Heart right ventricle (tissue), 16 donors: ENCODE measurements at regions not wholly inside any gene's neighbourhood (a gene's known extent, or its start where the extent isn't known, plus 50 kb on each side); places are given as distances from the start of the nearest gene placed in this dataset.

Experiments
- ATAC-seq, 8 donors: fragments of 200-7000 bp; cut with Tn5 transposase; one replicate each; pipeline ENCODE4 v1.9.1; 2020; ENCODE audit warnings: mild to moderate bottlenecking in 8 of 8, moderate library complexity in 8 of 8, moderate number of reproducible peaks in 1 of 8
- DNase-seq, 2 donors: peaks; one replicate each; pipeline ENCODE4 v3.0.0-alpha.2; 2020
- H3K27ac ChIP-seq, 10 donors: fragments of 200-600 bp; sonication (generic) in 2 of 10; one replicate each; pipeline versions ENCODE4 v1.5.0 to v1.8.0; 2020 to 2022; ENCODE audit warnings: mild to moderate bottlenecking in 3 of 10
- H3K27me3 ChIP-seq, 7 donors: fragments of 200-600 bp; one replicate each; pipeline ENCODE4 v1.8.0; 2021 to 2022; ENCODE audit warnings: mild to moderate bottlenecking in 2 of 7
- H3K36me3 ChIP-seq, 9 donors: fragments of 200-600 bp; sonication (generic) in 1 of 9; one replicate each; pipeline versions ENCODE4 v1.5.0 to v1.8.0; 2020 to 2022; ENCODE audit warnings: mild to moderate bottlenecking in 2 of 9
- H3K4me1 ChIP-seq, 9 donors: fragments of 200-600 bp; sonication (generic) in 1 of 9; one replicate each; pipeline versions ENCODE4 v1.5.0 to v1.8.0; 2020 to 2022; ENCODE audit warnings: mild to moderate bottlenecking in 4 of 9
- H3K4me3 ChIP-seq, 10 donors: fragments of 200-600 bp; sonication (generic) in 2 of 10; one replicate each; pipeline versions ENCODE4 v1.5.0 to v1.8.0; 2020 to 2022; ENCODE audit warnings: mild to moderate bottlenecking in 7 of 10, moderate library complexity in 2 of 10
- H3K9me3 ChIP-seq, 11 donors: fragments of 200-600 bp in 10 of 11; sonication (generic) in 2 of 11; one replicate each; pipeline versions ENCODE4 v1.5.0 to v1.8.0; 2013 to 2022; ENCODE audit warnings: mild to moderate bottlenecking in 2 of 11, control low read depth in 1 of 11, moderate library complexity in 1 of 11
- WGBS, 2 donors: extraction: QIAGEN DNeasy Blood & Tissue Kit; methylation state at CpG; one replicate each; pipeline ENCODE4 v1.1.7; 2013; ENCODE audit warnings: inconsistent platforms in 1 of 2; 5-methylcytosine and 5-hydroxymethylcytosine counted together
- intact Hi-C, 10 donors: fragments of 100-400 bp; cut with DNase I; formaldehyde crosslinking; loops; one replicate each; pipeline versions ENCODE4 v1.11.1 to v1.14.2; 2022
- TF ChIP-seq, protein P1 (sequence below), 9 donors: fragments of 200-600 bp; sonication (generic) in 2 of 9; IDR thresholded peaks; one replicate each; pipeline versions ENCODE4 v1.5.0 to v1.8.0; 2021 to 2022; ENCODE audit warnings: antibody characterized with exemption in 9 of 9, mild to moderate bottlenecking in 5 of 9, moderate library complexity in 1 of 9
- donor health status: Arrhythmogenic right ventricular cardiomyopathy.
- donor health status: ischemic (EF 13 %, LVEDD 7.1; RV severe dilation, severe dysfunction).
- donor health status: healthy with polysubstance abuse.
- donor health status: DM: no; HTN: yes; CAD: no.
- donor health status: DM: no; HTN: no; CAD: no.
- donor health status: ischemic (EF 25% LVEDD 6.9; RV normal size, moderate dysfunction).
- donor health status: ischemic (EF 25% LVEDD 5.7; RV mildly dilated, moderate dysfunction).
- donor health status: healthy.
- donor health status: DM: yes; HTN: yes; CAD: no.
- donor health status: Ischemic cardiomyopathy.
- donor health status: ischemic (EF 35%, LVEDD 5.7; RV mildly dilated, moderate dysfunction).
- donor health status: nonischemic (EF 11% LVEDD 7.7; RV severe dilation, severe dysfunction).
- donor health status: DM: yes; HTN: yes; CAD: no.
- donor health status: PGD.
- donor health status: ischemic (EF 29% LVEDD 5.4; RV normal size, mild dysfunction).
- donor health status: nonischemic (EF 23%, LVEDD 6.1; RV moderate dilation, normal function).

- ATAC-seq: peak in 5 of 8 donors; percentile 38 to 86 (median 66)
Measured at GRCh38 chr14:42214981-42215491, 608.4 kb downstream of the LRFN5 start.

DNA sequence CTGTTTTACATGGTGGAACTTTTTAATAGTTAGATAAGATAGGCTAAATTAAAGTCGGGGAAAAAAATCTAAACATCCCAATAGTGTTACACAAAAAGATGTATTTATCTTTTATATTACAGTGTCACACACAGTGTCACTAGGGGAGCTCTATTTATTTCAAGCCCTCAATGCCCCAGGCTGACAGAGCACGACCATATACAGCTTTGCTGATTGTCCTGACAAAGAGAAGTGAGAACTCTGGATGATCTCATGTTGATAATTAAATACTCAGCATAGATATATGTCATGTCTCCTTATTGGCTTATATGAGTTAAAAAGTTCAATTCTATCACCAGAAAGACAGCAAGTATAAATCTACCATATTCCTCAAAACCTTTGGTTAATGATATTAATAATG is 594.3 kb downstream of the LRFN5 start:
- no peak for ATAC-seq
- intact Hi-C loops: no loop called here
- 48 to 49% methylated on average over 2 of the region's 2 CpGs for WGBS, 2 donors

More at GRCh38 chr14:42214981-42215491, 608.4 kb downstream of the LRFN5 start:
- no peak overlapping the region for H3K4me3 ChIP-seq
- no peaks in the 10 kb centered on the region for H3K27me3 ChIP-seq
- TF ChIP-seq, protein P1, sequence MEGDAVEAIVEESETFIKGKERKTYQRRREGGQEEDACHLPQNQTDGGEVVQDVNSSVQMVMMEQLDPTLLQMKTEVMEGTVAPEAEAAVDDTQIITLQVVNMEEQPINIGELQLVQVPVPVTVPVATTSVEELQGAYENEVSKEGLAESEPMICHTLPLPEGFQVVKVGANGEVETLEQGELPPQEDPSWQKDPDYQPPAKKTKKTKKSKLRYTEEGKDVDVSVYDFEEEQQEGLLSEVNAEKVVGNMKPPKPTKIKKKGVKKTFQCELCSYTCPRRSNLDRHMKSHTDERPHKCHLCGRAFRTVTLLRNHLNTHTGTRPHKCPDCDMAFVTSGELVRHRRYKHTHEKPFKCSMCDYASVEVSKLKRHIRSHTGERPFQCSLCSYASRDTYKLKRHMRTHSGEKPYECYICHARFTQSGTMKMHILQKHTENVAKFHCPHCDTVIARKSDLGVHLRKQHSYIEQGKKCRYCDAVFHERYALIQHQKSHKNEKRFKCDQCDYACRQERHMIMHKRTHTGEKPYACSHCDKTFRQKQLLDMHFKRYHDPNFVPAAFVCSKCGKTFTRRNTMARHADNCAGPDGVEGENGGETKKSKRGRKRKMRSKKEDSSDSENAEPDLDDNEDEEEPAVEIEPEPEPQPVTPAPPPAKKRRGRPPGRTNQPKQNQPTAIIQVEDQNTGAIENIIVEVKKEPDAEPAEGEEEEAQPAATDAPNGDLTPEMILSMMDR (IDR thresholded peaks at IDR 0.05): no peak
- no peak overlapping the region for H3K27ac ChIP-seq
- H3K9me3 ChIP-seq: no peaks in the 10 kb centered on the region
- intact Hi-C loops: no loop called here
- H3K4me1 ChIP-seq: peaks cover 0 to 14% (median 0%) of the 10 kb centered on the region in 9 donors
- DNase-seq: no peak
- no peaks in the 10 kb centered on the region for H3K36me3 ChIP-seq

GRCh38 chr14:42198010-42198409 is 591.3 kb downstream of the LRFN5 start:
- 64 to 77% methylated on average over 3 of the region's 3 CpGs for WGBS, 2 donors
- Histone ChIP-seq H3K4me1 (no peaks in the 10 kb centered on the region), H3K9me3 (no peaks in the 10 kb centered on the region), H3K36me3 (no peaks in the 10 kb centered on the region), H3K27ac (no peak overlapping the region), H3K27me3 (no peaks in the 10 kb centered on the region), H3K4me3 (no peak overlapping the region)
- no peak for DNase-seq
- intact Hi-C loops: no loop called here
- TF ChIP-seq, protein P1 (IDR thresholded peaks at IDR 0.05): no peak
- no peak for ATAC-seq

More for the DNA sequence above, 594.3 kb downstream of the LRFN5 start:
- H3K36me3 ChIP-seq: no peaks in the 10 kb centered on the region
- H3K4me1 ChIP-seq: no peaks in the 10 kb centered on the region
- no peaks in the 10 kb centered on the region for H3K9me3 ChIP-seq
- H3K27ac ChIP-seq: no peak overlapping the region
- H3K27me3 ChIP-seq: no peaks in the 10 kb centered on the region
- DNase-seq: no peak
- TF ChIP-seq, protein P1 (IDR thresholded peaks at IDR 0.05): no peak
- no peak overlapping the region for H3K4me3 ChIP-seq

GRCh38 chr14:42192738-42193653 is 586.3 kb downstream of the LRFN5 start:
- H3K36me3 ChIP-seq: no peaks in the 10 kb centered on the region
- no peaks in the 10 kb centered on the region for H3K4me1 ChIP-seq
- ATAC-seq: no peak
- no peak overlapping the region for H3K4me3 ChIP-seq
- H3K27ac ChIP-seq: no peak overlapping the region
- WGBS, 2 donors: 41 to 54% methylated on average over 4 of the region's 4 CpGs
- H3K9me3 ChIP-seq: no peaks in the 10 kb centered on the region
- DNase-seq: no peak
- intact Hi-C loops: no loop called here
- H3K27me3 ChIP-seq: no peaks in the 10 kb centered on the region
- TF ChIP-seq, protein P1 (IDR thresholded peaks at IDR 0.05): no peak
